Neural cell (in vitro differentiated cells): ENCODE measurements at regions not wholly inside any gene's neighbourhood (a gene's known extent, or its start where the extent isn't known, plus 50 kb on each side); places are given as distances from the start of the nearest gene placed in this dataset.

Source experiments
- EP300 ChIP-seq: fragments of 450-650 bp; conservative IDR thresholded peaks from 2 replicates; pipeline ENCODE4 v1.6.1; 2014; ENCODE audit warnings: antibody characterized with exemption, mild to moderate bottlenecking, moderate library complexity; ENCODE audit not compliant: poor library complexity, severe bottlenecking
- POLR2AphosphoS5 ChIP-seq: IDR thresholded peaks from 2 replicates; pipeline ENCODE4 v1.6.1; 2012
- TF ChIP-seq, protein P1 (sequence below): fragments of 450-650 bp; IDR thresholded peaks from 2 replicates; pipeline ENCODE4 v1.5.1; 2014; ENCODE audit warnings: antibody characterized with exemption, mild to moderate bottlenecking, moderate library complexity; ENCODE audit not compliant: poor library complexity, severe bottlenecking

DNA sequence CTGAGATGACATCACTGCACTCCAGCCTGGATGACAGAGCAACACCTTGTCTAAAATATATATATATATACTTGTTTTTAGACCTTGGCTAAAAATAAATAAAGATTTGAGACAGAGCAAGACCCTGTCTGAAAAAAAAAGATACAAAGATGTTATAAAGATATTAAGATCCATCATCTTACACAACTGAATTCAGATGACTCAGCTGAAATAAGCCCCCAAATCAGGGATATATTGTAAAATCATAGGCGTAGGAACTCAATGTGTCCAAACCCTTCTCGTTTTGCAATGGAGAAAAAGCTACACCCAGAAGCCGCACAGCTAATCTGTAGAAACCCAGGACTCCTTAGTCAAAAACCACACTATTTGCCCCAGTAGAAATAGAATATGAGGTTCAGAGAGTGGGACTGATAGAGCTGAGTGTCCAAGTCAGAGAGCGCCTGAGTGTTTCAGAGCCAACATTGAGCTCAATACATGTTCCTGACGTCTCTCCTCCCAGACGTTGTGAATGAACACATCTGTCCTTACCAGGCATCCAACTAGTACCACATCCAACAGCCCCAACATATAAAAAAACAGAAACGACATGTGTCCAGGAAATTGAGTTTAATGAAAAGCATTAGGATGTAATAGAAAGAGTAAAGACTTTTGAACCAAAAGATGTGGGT, 207.9 kb upstream of the BLID start:
- TF ChIP-seq, protein P1, sequence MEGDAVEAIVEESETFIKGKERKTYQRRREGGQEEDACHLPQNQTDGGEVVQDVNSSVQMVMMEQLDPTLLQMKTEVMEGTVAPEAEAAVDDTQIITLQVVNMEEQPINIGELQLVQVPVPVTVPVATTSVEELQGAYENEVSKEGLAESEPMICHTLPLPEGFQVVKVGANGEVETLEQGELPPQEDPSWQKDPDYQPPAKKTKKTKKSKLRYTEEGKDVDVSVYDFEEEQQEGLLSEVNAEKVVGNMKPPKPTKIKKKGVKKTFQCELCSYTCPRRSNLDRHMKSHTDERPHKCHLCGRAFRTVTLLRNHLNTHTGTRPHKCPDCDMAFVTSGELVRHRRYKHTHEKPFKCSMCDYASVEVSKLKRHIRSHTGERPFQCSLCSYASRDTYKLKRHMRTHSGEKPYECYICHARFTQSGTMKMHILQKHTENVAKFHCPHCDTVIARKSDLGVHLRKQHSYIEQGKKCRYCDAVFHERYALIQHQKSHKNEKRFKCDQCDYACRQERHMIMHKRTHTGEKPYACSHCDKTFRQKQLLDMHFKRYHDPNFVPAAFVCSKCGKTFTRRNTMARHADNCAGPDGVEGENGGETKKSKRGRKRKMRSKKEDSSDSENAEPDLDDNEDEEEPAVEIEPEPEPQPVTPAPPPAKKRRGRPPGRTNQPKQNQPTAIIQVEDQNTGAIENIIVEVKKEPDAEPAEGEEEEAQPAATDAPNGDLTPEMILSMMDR, result no peak
- TF ChIP-seq POLR2AphosphoS5 (no peak), EP300 (no peak)
